ENCODE measurements at regions not wholly inside any gene's neighbourhood (a gene's known extent, or its start where the extent isn't known, plus 50 kb on each side); places are given as distances from the start of the nearest gene placed in this dataset.
A peak's percentile ranks its signal among the peaks of the same experiment; 100 is the strongest.

DNA sequence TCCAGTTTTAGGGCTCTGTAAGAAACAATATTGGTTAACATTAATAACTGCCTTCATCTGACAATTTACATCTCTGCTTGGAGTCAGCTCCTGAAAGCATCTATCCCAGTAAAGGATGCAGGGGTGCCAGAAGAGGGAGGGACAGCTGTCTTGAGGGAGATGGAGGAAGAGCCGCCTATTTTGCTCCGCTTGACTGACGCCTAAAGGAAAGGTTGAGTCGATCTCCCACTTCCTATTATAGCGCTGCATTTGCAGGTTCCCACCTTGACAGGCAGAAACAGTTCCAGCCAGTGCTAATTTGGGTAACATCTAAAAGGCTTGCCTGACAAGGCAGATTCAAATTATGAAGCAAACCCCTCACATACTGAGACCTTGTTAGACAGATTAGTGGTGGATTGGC lies 374.6 kb downstream of the SPATA31D1 start:
- no peaks in the 10 kb centered on the region for H3K27me3 ChIP-seq (ENCODE audit: control insufficient read depth, insufficient read depth, low read length)
- TF ChIP-seq, protein P1, sequence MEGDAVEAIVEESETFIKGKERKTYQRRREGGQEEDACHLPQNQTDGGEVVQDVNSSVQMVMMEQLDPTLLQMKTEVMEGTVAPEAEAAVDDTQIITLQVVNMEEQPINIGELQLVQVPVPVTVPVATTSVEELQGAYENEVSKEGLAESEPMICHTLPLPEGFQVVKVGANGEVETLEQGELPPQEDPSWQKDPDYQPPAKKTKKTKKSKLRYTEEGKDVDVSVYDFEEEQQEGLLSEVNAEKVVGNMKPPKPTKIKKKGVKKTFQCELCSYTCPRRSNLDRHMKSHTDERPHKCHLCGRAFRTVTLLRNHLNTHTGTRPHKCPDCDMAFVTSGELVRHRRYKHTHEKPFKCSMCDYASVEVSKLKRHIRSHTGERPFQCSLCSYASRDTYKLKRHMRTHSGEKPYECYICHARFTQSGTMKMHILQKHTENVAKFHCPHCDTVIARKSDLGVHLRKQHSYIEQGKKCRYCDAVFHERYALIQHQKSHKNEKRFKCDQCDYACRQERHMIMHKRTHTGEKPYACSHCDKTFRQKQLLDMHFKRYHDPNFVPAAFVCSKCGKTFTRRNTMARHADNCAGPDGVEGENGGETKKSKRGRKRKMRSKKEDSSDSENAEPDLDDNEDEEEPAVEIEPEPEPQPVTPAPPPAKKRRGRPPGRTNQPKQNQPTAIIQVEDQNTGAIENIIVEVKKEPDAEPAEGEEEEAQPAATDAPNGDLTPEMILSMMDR (conservative IDR thresholded peaks at IDR 0.05 in 1 of 2, IDR thresholded peaks at IDR 0.05 in 1 of 2; ENCODE audit: low read depth in 1 of 2, low read length in 2 of 2) = no peak
- TF ChIP-seq EZH2 (IDR thresholded peaks at IDR 0.05; ENCODE audit: low read length, missing control alignments) = no peak
- no peak for DNase-seq (ENCODE audit: low read depth in 2 of 2)
- H2AFZ ChIP-seq (ENCODE audit: low read length) = no peak overlapping the region
- H3K79me2 ChIP-seq (ENCODE audit: control insufficient read depth, insufficient read depth, low read length) = no peaks in the 10 kb centered on the region
- no peak overlapping the region for H3K27ac ChIP-seq (ENCODE audit: insufficient read depth, low read length)
- H3K9ac ChIP-seq (ENCODE audit: insufficient read depth, low read length) = no peak overlapping the region
- no peaks in the 10 kb centered on the region for H3K4me1 ChIP-seq (ENCODE audit: control insufficient read depth, extremely low read depth, insufficient read depth, low read length)
- H3K4me3 ChIP-seq (replicated peaks in 1 of 4; ENCODE audit: control extremely low read depth in 1 of 4, insufficient read depth in 1 of 4, low read depth in 3 of 4, low read length in 4 of 4) = no peak overlapping the region
- no peaks in the 10 kb centered on the region for H4K20me1 ChIP-seq (ENCODE audit: control insufficient read depth, extremely low read depth, insufficient read depth, low read length)
- no peaks in the 10 kb centered on the region for H3K9me3 ChIP-seq (ENCODE audit: control insufficient read depth, insufficient read depth, low read depth, low read length)
- H3K4me2 ChIP-seq (ENCODE audit: extremely low read depth, insufficient read depth, low read length) = no peak overlapping the region
- no peaks in the 10 kb centered on the region for H3K36me3 ChIP-seq (ENCODE audit: control insufficient read depth, insufficient read depth, low read length)

DNA sequence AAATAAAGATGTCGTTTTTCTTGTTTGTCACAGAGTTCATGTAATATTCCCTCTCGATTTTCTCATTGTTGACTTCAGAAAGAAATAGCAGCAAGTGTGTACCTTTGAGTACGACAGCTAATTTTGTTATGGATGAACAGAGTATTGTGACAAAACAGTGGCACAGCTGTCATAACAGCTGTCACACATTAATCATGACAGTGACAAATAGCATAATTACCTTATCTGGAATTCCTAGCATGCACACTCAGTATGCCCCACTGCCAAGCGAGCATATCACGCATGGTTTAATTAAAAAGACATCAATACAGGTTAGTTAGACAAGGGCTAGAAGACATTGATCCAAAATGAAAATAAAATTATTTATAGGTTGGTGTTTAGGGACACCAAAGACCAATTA lies 375.1 kb downstream of the SPATA31D1 start:
- Histone ChIP-seq H3K79me2 (ENCODE audit: control insufficient read depth, insufficient read depth, low read length) (no peaks in the 10 kb centered on the region), H3K9me3 (ENCODE audit: control insufficient read depth, insufficient read depth, low read depth, low read length) (no peaks in the 10 kb centered on the region), H3K36me3 (ENCODE audit: control insufficient read depth, insufficient read depth, low read length) (no peaks in the 10 kb centered on the region), H3K4me3 (replicated peaks in 1 of 4; ENCODE audit: control extremely low read depth in 1 of 4, insufficient read depth in 1 of 4, low read depth in 3 of 4, low read length in 4 of 4) (no peak overlapping the region), H4K20me1 (ENCODE audit: control insufficient read depth, extremely low read depth, insufficient read depth, low read length) (no peaks in the 10 kb centered on the region), H2AFZ (ENCODE audit: low read length) (no peak overlapping the region), H3K9ac (ENCODE audit: insufficient read depth, low read length) (no peak overlapping the region), H3K4me1 (ENCODE audit: control insufficient read depth, extremely low read depth, insufficient read depth, low read length) (no peaks in the 10 kb centered on the region), H3K27ac (ENCODE audit: insufficient read depth, low read length) (no peak overlapping the region), H3K4me2 (ENCODE audit: extremely low read depth, insufficient read depth, low read length) (no peak overlapping the region), H3K27me3 (ENCODE audit: control insufficient read depth, insufficient read depth, low read length) (no peaks in the 10 kb centered on the region)
- DNase-seq (ENCODE audit: low read depth in 2 of 2) = peak in 1 of 2 donors; percentile 24
- TF ChIP-seq EZH2 (IDR thresholded peaks at IDR 0.05; ENCODE audit: low read length, missing control alignments) = no peak
- TF ChIP-seq, protein P1 (conservative IDR thresholded peaks at IDR 0.05 in 1 of 2, IDR thresholded peaks at IDR 0.05 in 1 of 2; ENCODE audit: low read depth in 1 of 2, low read length in 2 of 2) = no peak

DNA sequence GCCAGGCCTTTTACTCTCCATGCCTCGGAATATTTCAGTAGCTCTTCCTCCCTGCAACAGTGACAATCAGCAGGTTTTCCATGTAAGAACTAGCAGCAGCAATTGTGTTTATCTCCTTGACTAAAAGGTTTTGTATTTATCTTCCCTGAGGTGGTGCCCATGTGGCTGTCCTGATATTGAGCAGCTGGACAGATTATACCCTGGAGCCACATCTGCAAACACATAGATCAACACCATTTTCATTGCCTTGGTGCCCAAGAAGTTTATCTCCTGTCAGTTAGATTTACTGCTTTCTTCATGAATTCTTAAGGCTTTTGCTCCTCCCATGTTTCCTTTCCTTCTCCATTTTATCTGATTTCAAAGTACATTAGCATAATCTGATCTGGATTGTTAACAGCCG lies 378.4 kb downstream of the SPATA31D1 start:
- H2AFZ ChIP-seq (ENCODE audit: low read length) = no peak overlapping the region
- no peak for TF ChIP-seq EZH2 (IDR thresholded peaks at IDR 0.05; ENCODE audit: low read length, missing control alignments)
- TF ChIP-seq, protein P1 (conservative IDR thresholded peaks at IDR 0.05 in 1 of 2, IDR thresholded peaks at IDR 0.05 in 1 of 2; ENCODE audit: low read depth in 1 of 2, low read length in 2 of 2) = no peak

More for the DNA sequence above, 378.4 kb downstream of the SPATA31D1 start:
- H3K9me3 ChIP-seq (ENCODE audit: control insufficient read depth, insufficient read depth, low read depth, low read length) = no peaks in the 10 kb centered on the region
- H3K36me3 ChIP-seq (ENCODE audit: control insufficient read depth, insufficient read depth, low read length) = no peaks in the 10 kb centered on the region
- no peak overlapping the region for H3K27ac ChIP-seq (ENCODE audit: insufficient read depth, low read length)
- H3K4me3 ChIP-seq (replicated peaks in 1 of 4; ENCODE audit: control extremely low read depth in 1 of 4, insufficient read depth in 1 of 4, low read depth in 3 of 4, low read length in 4 of 4) = no peak overlapping the region
- no peaks in the 10 kb centered on the region for H3K4me1 ChIP-seq (ENCODE audit: control insufficient read depth, extremely low read depth, insufficient read depth, low read length)
- no peaks in the 10 kb centered on the region for H3K79me2 ChIP-seq (ENCODE audit: control insufficient read depth, insufficient read depth, low read length)
- H3K27me3 ChIP-seq (ENCODE audit: control insufficient read depth, insufficient read depth, low read length) = no peaks in the 10 kb centered on the region
- no peaks in the 10 kb centered on the region for H4K20me1 ChIP-seq (ENCODE audit: control insufficient read depth, extremely low read depth, insufficient read depth, low read length)
- no peak for DNase-seq (ENCODE audit: low read depth in 2 of 2)
- no peak overlapping the region for H3K9ac ChIP-seq (ENCODE audit: insufficient read depth, low read length)
- H3K4me2 ChIP-seq (ENCODE audit: extremely low read depth, insufficient read depth, low read length) = no peak overlapping the region
